NCI-H524 (cell line): ENCODE measurements at regions not wholly inside any gene's neighbourhood (a gene's known extent, or its start where the extent isn't known, plus 50 kb on each side); places are given as distances from the start of the nearest gene placed in this dataset.

ENCODE experiments used
- DNase-seq, 2 experiments: peaks; one replicate each; lab custom pipeline; 2025; lab: John Stamatoyannopoulos, UW

DNA sequence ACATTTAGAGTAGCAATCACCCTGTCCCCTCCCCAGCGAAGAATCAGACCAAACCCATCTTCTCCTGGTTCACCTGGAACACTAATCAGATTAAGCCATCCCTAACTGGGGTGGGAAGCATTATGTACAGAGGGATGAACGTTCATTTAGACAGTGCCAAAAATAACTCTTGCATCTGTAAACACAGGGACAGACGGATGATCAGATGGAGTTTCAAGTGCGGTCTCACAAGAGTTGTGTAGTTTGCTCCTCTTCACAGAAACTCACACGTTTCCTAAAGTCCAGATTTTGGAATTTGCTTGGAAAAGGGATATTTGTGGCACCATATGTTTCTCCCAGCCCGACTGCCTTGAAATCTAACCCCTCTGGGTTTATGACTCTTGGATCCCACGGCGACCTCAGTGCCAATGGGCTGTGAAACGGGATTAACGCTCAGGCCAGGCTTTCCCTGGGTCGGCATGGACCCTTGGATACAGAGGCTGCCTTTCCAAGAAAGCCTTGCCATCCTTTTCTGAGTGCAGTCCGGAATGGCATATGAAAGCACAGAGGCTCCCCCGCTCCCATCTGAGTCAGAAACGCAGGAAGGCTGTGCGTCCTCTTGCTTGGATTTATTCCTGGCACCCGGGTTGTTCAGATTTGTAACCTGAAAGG is 293.2 kb upstream of the HABP2 start:
- peak; percentile 19 to 65 for DNase-seq

DNA sequence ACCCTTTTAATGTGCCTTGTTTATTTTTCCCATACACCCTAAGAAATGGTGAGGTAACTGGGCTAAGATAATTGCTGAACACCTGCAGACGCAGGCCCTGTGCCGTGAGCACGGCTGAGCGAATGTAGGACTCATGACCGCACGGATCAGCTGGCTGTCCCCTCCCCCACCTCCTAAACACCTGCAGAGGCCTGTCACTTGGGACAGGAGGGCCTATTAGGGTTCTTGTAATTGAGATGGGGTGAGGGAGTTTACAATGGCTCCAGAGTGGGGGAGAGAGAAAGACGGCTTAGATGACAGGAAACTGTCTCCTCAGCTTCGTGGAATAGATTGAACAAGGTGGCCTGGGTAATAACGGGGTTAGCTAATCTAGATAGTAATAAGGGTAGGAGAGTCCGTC is 291.7 kb upstream of the HABP2 start:
- DNase-seq: no peak

DNA sequence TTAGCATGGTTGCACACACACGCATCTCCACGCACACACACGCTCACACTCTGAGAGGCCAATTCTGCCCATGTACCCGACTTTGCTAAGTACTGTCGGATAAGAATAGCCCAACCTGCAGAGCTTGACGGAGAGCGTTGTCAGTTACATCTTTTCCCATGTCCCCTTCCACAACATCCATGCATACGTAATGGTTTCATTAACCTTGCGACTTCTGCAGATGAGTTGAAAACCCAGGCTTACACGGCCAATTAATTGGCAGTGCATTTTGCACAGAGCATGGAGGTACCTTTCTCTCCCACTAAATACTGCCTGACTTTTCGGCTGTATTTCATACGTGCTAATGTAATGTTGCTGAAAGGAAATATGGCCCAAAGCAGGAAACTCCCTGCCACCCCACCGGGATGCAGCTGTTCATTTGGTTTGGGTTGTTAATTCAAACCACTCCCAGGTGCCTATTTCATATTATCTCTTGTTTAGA is 291.2 kb upstream of the HABP2 start:
- DNase-seq: no peak

DNA sequence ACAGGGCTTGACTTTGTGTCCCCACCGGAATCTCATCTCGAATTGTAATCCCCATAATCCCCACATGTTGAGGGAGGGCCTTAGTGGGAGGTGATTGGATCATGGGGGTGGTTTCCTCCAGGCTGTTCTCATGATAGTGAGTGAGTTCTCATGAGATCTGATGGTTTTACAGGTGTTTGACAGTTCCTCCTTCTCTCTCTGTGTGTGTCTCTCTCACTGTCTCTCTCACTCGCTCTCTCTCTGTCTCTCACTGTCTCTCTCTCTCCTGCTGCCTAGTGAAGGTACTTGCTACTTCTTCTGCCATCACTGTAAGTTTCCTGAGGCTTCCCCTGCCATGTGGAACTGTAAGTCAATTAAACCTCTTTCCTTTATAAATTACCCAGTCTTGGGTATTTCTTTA is 289.8 kb upstream of the HABP2 start:
- no peak for DNase-seq

DNA sequence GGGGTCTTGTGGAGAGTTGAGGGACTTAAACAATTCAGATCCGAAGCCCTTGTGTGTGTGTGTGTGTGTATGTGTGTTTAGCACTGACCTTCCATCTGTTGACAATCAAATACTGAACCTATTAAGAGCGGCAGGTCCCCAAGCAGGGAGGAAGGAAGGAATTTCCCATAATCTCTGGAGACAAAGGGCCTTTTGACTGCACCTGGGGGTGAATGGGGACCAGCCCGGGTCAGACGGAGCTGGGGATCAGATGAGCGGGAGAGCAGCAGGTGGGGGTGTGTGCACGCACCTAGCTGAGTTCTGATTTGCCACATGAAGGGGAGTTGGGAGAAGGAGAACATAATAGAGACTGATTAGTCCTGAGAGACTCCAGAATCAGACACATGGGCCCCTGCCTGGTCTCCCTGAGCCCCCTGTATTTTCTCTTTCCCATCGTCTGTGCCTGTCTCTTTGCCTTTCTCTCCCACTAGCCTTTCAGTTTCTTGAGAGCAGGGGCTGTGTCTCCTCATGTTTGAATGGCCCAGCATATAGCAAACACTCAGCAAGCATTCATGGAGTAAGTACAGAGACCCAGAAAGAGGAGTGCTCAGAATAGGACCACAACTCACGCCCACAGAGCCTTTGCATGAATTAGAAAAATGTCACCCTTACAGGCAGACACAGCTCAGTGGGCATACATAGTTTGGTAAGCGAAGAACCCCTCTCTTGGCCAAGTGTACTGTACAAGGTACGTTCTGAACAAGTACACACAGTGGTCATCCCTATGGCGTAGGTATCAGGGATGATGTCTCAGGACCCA is 288.3 kb upstream of the HABP2 start:
- no peak for DNase-seq

DNA sequence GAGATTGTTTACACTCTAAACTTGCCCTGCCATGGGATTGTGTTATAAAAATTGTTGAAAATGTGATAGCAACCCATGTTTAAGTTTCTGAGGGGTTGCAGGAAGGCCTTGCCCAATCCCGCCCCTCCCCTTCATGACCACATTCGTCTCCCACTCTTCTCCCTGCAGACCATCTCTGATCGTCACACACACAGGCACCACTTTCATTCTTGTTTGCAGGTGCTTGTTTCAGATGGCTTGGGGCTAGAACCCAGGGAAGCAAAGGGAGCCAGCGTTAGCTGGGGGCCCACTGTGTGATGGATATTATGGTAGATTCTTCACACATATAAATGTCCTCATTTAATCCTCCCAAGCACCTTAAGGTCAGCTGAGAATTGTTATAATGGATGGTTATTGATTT is 286.7 kb upstream of the HABP2 start:
- DNase-seq: no peak

DNA sequence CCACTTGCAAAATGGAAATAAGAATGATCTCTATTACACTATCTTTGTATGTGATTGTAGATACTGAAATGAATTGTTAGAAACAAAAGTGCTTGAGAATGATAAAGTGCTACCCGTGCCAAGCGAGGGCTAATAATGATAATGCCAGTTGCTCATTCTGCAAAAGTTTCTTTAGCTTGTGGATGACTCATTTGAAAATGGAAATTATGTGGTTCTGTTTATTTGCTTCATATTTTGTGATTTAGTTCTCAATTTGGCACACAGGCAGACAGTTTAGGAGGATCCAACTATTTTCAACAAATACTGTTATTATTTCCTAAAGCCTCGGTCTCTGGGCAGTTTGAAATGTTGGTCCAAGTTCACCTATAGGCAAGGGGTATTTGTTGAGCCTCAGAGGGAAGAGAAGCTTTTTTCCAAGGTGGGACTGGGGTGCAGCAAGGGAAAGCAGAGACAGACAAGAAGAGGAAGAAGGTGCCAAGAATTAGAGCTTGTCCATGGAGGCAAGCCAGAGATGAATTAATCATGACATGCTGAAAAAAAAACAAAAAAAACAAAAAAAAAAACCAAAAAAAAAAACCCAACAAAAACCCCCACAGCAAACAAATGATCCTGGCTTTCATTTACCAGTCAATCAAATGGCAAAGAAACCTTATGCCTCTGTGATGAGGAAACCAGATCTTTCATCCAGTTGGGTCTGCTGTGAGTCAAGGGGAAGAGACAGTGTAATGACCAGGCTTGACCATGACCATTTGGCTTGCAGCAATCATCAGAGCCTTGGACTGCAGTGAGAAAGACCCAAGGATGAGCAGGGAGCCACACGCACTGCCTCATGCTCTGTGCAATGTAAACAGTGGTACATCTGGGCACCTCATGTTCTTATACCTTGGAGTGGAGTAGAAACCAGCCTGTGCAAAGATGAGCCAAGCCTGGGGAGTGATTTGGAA is 285.0 kb upstream of the HABP2 start:
- no peak for DNase-seq

DNA sequence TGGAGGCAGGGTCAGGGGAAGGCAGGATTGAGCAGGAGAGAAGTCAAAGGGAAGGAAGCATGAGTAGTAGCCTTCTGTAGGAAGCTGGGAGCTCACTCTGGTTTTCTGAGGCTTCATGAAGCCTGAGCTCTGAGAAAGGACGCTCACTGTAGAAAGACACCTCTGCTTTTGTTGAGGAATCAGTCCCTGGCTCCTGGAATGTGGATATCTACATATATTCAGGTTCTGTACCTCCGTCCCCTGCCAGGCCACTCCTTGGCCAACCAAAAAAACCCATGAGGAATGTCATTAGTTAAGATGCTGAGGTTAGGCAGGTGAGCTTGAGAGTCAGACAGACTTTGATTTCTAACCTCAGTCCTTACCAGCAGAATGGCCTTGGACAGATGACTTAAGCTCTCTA is 283.5 kb upstream of the HABP2 start:
- no peak for DNase-seq

DNA sequence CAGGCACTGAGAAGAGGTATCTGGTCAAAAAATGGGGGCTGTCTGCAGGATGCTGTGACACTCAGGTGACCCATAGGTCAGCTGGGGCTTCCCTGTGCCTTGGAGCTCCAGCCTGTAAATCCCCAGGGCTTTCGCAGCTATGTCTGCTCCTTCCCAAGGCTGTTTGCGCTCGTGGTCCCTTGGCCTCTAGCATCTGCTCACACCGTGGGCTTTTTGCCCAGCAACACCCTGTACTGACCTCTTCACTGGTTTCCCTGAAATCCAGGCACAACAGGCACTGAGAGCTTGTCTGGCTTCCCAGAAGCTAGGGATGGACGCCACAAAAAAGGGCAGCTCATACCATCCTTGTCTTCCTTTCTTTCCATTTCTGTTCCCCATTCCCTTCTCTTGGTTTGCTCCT is 280.3 kb upstream of the HABP2 start:
- no peak for DNase-seq

DNA sequence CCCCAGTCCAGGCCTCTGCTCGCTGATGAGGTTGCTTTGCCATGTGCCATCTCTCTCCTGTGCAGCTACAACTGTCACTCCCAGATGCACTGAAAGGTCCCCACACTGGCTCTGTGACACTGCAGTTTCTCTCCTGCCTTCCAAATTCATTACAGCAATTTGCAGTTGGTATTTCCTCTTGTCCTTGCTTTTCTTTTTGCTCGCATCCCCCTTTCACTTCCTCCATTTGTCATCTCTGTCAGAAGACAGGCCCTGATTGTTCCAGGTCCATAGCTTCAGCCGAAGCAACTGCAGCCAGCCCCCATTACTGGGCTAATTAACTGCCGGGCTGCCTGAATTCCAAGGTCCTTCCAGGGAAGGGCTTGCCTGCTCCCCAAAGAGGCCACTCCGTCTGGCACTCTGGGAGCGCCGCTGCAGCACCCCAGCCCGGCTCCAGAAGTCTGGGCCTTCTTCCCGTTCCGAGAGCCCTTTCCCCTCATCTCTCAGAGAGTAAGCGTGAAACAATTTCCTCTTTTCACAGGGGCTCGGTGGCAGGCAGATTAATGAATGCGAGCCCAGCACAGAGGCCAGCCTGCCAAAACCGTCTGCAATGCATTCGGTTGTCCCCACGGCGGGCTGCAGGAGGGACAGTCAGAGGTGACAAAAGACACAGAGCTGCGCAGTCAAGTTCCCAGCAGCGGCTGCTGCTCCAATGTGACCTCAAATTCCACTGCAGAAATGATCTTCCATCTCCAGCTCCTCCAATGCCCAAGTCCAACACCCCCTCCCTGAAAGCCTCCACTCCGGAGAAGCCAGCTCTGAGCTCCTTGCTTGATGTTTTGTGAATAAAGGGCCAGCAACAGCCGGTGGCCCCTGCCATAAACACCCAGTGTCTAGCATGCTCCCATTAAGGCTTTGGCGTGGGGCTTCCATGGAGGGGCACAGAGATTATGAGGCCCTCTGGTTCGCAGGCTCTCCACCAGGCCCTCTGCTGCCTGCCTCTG is 279.4 kb upstream of the HABP2 start:
- DNase-seq: no peak

DNA sequence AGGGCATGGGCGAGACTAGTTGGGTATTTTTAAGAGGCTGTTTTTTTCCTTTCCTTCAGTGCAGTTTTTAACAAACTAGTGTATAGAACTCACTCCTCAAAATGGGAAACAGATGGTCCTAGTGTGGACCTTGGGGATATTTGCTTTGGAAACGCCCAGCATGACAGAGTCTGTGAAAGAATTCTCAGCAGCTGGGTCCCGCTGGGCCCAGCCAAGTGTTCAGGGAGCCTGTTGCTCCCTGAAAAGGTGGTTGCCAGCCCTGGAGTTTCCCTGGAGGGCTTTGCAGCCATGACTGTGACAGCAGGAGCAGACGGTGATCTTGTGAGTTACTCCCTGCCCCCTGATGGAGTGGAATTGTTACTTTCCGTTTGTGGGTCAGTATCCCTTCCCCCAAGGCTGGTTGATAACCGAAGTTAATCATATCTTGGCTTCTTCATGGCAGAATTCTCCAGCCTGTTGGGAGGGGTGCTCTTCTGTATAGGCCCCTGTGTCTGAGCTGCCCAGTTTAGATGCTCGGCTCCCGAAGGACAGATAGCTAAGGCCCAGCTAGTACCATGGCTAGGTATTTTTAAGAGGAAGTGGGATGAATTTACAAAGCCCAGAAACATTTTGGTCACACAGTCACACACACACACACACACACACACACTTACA is 278.6 kb upstream of the HABP2 start:
- peak in 1 of 2 experiments; percentile 9 for DNase-seq

DNA sequence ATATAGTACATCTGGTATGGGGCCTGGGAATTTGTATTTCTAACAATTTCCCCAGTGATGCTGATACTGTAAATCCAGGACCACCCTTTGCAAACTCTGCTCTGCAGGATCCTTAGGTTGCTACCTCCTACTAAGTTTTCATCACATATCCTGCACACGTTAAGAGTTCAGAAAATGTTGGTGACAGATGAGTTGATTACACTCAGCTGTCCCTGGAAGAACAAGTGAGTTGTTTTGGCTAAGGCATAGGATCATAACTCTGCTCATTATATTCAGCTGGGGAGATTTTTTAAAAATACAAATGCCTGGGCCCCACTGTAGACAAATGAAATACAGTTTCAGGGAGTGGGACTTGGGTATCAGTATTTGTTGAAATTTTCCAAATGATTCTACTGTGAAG is 274.6 kb upstream of the HABP2 start:
- DNase-seq: no peak

DNA sequence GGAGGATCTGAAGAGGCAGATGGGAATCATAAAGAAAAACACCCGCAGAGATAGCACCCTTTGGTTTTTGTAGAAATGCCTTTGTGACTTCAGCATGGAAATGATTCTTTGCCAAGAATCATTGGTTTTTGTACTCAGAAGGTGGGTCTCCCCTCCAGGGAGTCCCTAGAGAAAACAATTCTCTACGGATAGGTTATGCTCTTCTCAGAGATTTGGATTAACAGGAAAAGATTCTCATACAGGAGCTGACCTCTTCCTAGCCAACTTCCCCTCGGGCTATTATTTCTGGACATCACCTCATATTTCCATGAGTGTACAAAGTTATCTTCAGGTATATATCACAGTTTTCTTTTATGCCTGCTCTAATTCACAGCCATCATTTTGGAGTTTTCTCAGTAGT is 274.2 kb upstream of the HABP2 start:
- no peak for DNase-seq

DNA sequence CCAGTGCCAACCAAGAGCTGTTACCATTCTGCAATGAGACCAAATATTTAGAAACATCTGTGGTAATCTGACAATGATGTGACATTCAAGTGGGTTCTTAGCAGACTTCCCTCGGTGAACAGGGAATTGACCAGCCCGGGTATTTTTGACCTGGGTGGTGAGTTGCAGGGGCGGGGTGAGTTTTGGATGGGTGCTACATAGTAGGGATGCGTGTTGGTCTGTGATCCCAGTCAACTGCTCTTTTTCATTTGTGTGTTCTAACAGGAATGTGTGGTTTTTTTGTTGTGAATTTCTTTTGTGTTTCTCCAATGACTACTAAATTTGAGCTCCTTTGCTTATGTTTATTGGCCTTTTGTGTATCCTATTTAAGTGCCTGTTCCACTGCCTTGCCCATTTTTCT is 273.6 kb upstream of the HABP2 start:
- no peak for DNase-seq

DNA sequence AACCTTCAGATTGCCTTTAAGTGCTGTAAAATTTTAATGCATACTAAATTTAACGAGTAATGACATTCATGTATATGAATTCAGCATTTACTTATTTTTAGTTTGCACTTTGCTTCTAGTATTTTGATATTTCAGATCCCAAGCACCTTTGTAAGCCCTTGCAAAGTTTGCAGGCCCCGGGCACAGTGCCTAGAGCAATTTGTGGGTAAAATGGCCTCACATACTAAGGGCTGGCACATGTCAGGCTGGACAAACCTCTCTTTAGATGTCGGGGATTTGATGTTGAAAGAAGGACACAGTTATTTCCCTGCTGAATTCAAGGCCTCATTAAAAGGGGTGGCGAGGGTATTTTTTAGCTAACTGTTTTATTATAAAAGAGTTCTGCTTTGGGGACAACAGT is 270.3 kb upstream of the HABP2 start:
- DNase-seq: no peak

DNA sequence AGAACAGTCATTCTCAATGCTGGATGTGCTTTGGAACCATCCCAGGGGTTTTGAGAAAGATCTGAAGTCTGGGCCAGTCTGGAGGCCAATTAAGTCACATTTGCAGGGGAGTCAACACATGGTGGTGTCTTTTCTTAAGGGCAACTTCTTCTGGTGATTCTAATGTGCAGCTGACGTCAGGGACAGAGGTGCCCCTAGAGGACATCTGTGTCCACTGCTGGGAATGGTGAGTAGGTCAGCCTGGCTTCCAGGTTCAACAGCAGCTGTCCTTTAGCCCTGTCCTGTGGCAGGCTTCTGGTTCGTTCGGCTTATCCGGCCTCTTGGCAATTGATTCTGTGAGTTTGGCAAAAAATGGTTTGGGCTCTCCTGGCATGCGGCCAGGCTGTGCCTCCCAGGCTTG is 269.7 kb upstream of the HABP2 start:
- no peak for DNase-seq

DNA sequence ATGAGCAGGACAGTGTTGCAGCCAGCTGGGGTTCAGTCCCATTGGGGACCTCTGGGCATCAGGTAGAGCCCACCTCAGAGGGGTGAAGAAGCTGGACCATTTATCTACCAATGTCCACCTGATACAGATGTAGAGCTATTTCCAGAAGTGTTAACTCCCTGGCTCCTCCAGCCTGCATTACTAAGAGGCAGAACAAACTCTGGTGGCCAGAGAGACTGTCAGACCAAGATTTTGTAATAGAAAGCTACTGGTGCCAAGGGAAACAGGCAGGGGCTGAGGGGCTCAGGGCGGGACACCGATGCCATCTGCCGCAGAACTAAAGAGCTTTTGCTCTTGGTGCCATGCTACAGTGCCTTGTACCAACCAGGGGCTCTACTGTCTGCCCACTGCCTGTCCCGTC is 268.2 kb upstream of the HABP2 start:
- DNase-seq: no peak

DNA sequence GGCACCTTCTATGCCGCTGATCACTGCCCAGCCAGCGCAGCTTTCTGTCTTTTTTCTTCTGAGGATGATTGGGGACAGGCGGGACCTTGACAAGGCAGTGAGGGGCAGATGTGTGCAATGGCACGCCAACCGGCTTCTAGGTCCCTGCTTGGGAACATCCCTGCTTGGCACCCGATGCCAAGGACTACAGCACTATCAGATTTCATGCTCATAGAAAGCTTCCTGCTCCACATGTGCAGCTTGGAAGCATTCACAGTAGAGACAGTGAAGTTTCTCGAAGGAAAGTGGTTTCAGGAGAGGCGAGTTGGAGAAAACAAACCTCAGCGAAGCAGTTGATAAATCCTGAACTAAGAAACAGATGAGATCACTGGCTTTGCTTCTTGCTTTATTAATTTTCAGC is 267.5 kb upstream of the HABP2 start:
- no peak for DNase-seq

DNA sequence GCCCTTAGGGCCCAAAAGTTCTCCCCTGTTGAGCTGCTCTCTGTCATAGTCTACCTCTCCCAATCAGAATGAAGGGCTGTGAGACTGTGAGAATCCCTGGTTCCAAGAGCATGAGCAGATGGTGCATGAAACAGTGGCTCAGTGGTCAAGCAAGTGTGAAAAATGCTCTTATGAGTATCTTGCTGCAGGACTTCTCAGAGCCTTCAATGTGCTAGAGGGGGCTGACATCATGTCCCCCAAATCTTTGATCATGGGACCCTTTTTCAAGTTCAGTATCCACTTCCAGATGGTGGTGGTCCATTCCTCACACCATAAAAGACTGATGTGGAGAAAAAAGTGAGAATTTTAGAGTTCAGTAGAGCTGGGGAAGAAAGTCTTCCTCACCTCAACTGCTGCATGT is 265.3 kb upstream of the HABP2 start:
- DNase-seq: no peak

DNA sequence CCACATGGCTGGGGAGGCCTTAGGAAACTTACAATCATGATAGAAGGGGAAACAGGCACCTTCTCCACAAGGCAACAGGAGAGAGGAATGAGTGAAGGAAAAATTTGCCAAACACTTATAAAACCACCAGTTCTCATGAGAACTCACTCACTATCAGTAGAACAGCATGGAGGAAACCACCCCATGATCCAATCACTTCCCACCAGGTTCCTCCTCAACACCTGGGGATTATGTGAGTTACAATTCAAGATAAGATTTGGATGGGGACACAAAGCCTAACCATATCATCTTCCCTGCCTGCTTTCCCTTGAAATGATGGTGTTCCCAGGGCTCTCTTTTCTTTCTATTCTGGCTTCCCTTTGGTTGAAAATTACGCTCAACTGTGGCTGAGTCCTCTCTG is 262.7 kb upstream of the HABP2 start:
- no peak for DNase-seq

DNA sequence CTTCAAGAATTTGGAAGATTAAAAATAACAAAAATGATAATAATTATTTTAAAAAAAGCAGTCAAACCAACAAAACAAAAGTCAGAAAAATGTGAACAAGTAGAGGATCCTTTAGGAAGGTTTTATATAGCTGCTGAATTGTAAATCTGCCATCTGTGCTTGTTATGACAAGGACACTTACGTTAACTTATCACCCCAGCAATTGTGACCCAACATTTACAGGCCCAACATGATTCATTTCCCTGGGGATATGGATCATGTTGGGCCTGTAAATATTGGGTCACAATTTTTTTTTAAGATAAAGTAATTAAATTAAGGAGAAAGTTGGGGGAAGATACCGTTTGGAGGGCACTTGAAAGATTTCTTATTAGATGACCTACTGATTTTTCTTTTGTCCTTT is 261.4 kb upstream of the HABP2 start:
- DNase-seq: peak; percentile 10 to 57
